ENCODE measurements at regions not wholly inside any gene's neighbourhood (a gene's known extent, or its start where the extent isn't known, plus 50 kb on each side); places are given as distances from the start of the nearest gene placed in this dataset.

- WGBS, 2 donors, result 78 to 86% methylated on average over 3 of the region's 3 CpGs
- no peak for TF ChIP-seq CTCF (IDR thresholded peaks at IDR 0.05)
- TF ChIP-seq POLR2A (IDR thresholded peaks at IDR 0.05), result no peak
- intact Hi-C loops (cut with DNase I; ENCODE audit: low total_unique reads), result no loop called here
- no peak for DNase-seq (ENCODE audit: low spot score in 2 of 2)
- H3K4me3 ChIP-seq (ENCODE audit: low read depth, poor library complexity, severe bottlenecking), result no peak overlapping the region
These were observed 124.9 kb upstream of the GYPC start for GRCh38 chr2:126531029-126531428.

- no peak for DNase-seq (ENCODE audit: low spot score in 2 of 2)
- intact Hi-C loops (cut with DNase I; ENCODE audit: low total_unique reads), result no loop called here
- H3K4me3 ChIP-seq (ENCODE audit: low read depth, poor library complexity, severe bottlenecking), result no peak overlapping the region
- TF ChIP-seq POLR2A (IDR thresholded peaks at IDR 0.05) (no peak), CTCF (IDR thresholded peaks at IDR 0.05) (no peak)
- WGBS, 2 donors, result 61% methylated on average over 6 of the region's 6 CpGs
These were observed 121.5 kb upstream of the GYPC start for GRCh38 chr2:126534478-126534877.

- TF ChIP-seq POLR2A (IDR thresholded peaks at IDR 0.05), result no peak
- TF ChIP-seq CTCF (IDR thresholded peaks at IDR 0.05), result no peak
- intact Hi-C loops (cut with DNase I; ENCODE audit: low total_unique reads), result no loop called here
- WGBS, 2 donors, result 90 to 97% methylated on average over 6 of the region's 6 CpGs
- H3K4me3 ChIP-seq (ENCODE audit: low read depth, poor library complexity, severe bottlenecking), result no peak overlapping the region
- DNase-seq (ENCODE audit: low spot score in 2 of 2), result no peak
These were observed 120.5 kb upstream of the GYPC start for GRCh38 chr2:126535408-126535807.

- DNase-seq (ENCODE audit: low spot score in 2 of 2), result no peak
- intact Hi-C loops (cut with DNase I; ENCODE audit: low total_unique reads), result no loop called here
- no peak overlapping the region for H3K4me3 ChIP-seq (ENCODE audit: low read depth, poor library complexity, severe bottlenecking)
- TF ChIP-seq POLR2A (IDR thresholded peaks at IDR 0.05) (no peak), CTCF (IDR thresholded peaks at IDR 0.05) (no peak)
These were observed 119.3 kb upstream of the GYPC start for GRCh38 chr2:126536605-126537200.

- 69 to 85% methylated on average over 3 of the region's 3 CpGs for WGBS, 2 donors
- no peak for TF ChIP-seq POLR2A (IDR thresholded peaks at IDR 0.05)
- no peak for TF ChIP-seq CTCF (IDR thresholded peaks at IDR 0.05)
- intact Hi-C loops (cut with DNase I; ENCODE audit: low total_unique reads), result no loop called here
These were observed 116.9 kb upstream of the GYPC start for GRCh38 chr2:126539101-126539500.

GRCh38 chr2:126542247-126542646 is 113.7 kb upstream of the GYPC start:
- 60 to 76% methylated on average over 1 of the region's 1 CpG for WGBS, 2 donors
- TF ChIP-seq POLR2A (IDR thresholded peaks at IDR 0.05) (no peak), CTCF (IDR thresholded peaks at IDR 0.05) (no peak)
- intact Hi-C loops (cut with DNase I; ENCODE audit: low total_unique reads), result no loop called here
- no peak overlapping the region for H3K4me3 ChIP-seq (ENCODE audit: low read depth, poor library complexity, severe bottlenecking)
- DNase-seq (ENCODE audit: low spot score in 2 of 2), result no peak

More at GRCh38 chr2:126539101-126539500, 116.9 kb upstream of the GYPC start:
- no peak for DNase-seq (ENCODE audit: low spot score in 2 of 2)
- H3K4me3 ChIP-seq (ENCODE audit: low read depth, poor library complexity, severe bottlenecking), result no peak overlapping the region

All from lower leg skin (tissue), 4 donors.